HT1080 (cell line): ENCODE measurements at regions not wholly inside any gene's neighbourhood (a gene's known extent, or its start where the extent isn't known, plus 50 kb on each side); places are given as distances from the start of the nearest gene placed in this dataset.

ENCODE experiments used
- DNase-seq: peaks from one replicate; pipeline ENCODE4 v3.0.0-alpha.2; 2015; ENCODE audit warnings: low read depth

DNA sequence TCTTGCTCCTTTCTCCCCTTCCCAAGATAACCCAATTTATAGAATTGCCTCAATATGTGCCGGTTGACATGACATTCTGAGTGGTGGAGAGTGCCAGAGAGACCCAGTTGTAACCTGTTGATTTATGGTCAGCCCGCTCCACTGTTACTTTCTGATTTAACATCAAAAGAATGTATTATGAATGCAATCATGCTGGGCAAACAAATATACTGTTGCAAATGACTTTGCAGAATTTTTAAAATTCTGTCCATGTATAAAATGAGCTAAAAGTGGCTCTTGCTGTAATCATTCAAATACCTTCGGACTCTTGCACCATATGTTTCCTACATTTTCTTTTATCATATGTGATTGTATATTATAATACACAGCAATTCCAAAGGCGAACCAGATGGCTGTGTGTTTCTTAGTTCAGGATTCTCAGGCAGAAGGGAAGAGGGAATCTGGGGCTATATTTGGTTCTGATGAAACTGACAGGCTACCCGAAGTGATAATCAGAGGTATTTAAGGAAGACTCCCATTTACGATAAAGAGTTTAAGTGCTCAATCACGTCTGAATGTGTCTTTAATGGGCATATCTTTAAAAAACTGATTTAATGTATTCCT lies 131.7 kb downstream of the CLCN4 start:
- DNase-seq, result no peak

DNA sequence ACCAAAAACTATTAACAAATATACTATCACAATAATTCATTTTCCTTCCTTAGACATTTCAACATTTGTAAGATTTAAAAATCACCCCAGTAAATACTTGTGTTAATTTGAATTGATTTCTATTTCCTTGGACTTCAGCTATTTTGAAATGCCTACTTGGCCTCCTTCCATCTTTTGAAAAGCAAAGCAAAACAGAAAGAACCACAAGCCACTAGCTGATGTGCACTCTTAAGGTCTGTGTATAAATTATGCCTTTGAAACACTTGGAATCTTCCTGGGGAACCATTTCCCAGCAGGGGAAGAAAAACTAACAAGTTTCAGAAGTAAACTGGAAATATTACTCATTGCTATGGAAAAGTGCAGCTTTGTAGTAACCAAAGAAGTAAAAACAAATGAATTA lies 139.8 kb downstream of the CLCN4 start:
- DNase-seq, result no peak

DNA sequence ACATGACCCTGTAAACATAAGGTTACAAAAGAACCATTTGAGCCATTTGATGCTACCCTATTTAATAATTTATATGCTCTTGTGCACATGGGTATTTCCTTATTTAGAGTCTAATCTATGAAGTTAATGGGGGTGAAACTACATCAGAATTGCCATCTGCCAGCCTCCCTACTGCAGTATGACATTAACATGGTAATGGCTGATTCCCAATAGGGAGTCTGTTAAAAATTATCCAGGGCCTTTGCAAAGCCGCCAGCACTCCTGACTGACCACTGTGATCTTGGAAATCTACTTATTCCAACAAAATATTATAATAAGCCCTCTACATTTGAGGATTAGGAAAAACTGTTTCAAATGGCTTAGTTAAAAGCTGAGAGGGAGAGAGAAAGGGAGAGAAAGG lies 153.7 kb downstream of the CLCN4 start:
- no peak for DNase-seq

DNA sequence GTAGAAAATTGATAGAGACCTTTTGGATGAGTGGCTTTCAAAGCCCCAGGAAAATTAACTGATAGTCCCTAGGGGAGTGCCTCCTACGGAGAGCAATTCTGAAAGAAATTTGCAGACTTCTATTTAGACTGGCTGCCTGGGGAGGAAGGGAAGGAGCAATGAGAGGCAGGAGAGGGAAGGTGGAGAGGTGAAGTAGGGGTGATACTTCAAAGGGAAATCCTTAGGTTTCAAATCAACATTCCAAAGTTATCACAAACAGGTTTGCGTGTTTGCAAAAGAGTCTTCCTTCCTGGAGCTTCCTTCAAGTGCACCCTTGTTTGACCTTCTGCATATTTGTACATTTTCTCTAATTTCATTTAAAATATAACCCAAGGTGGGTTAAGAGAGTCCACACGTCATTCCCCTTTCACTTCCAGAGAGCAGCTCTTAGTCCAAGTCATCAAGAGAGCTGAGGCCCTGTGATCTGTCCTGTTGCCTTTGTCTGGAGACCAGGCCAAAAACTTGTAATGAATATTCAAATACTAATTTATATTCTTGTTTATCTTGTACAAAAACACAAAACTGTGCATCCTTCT lies 157.8 kb downstream of the CLCN4 start:
- no peak for DNase-seq

DNA sequence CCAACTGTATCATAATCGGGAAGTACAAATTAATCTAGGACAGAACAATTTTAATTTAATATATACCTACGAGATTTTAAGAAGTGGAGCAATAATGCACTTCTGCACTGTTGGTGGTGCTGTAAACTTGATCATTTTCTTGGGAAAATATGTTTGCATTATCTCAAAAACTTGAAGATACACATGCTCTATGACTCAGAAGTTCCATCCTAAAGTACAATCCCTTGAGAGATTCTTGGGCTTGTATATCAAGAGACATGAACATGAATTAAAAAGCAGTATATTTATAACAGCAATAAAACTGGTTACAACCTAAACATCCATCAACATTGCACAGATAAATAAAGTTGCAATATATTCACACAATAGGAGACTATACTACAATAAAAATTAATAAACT lies 168.8 kb downstream of the CLCN4 start:
- no peak for DNase-seq

DNA sequence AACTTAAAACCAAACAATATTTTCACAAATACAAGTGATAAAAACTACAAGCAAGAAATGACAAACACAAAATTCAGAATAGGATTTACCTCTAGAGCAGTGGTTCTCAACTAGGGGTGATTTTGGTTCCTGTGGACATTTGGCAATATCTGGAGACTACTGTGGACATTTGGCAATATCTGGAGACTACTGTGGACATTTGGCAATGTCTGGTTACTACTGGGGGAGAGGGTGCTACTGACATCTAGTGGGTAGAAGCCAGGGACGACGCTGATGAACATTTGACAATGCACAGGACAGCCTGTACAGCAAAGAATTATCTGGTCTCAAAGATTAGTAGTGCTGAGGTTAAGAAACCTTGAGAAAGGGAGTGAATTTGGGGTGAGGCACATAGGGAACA lies 169.8 kb downstream of the CLCN4 start:
- peak; percentile 10 for DNase-seq

DNA sequence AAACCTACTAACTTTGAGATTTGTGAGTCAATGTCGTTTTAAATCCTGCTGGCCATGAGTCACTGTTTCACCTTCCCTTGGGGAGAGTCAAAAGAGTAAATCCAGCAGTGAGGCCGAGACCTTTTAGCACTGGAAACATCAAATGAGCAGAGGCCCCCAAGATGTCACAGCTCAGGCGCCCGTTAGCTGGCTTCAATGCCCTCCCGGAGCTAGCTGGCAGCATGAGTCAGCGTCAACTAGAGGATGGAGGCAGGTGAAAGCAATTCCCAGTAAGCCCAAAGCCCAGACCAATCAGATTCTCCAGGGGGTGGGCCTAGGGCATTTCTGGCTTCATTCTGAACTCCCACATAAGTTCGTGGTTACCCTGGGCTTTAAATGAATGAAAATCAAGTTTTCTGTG lies 170.9 kb downstream of the CLCN4 start:
- peak; percentile 34 for DNase-seq

DNA sequence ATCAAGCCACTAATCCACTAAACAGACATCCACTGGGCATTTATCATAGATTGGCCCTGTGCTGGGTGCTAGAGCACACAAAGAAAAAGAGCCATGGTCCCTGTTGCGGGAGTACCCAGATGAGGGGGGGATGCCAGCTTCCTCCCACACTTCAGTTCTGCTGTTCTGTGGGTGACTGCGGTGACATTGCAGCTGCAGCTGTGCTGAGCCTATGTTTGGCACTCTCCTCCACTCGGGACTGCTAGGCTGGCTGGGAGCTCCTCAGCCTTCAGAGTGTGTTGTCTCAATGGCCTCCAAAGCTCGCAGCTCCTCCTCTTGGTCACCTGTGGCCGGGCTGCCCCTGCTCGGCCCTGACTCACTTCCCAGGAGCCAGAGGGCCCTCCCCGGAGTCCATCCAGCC lies 173.2 kb downstream of the CLCN4 start:
- no peak for DNase-seq

DNA sequence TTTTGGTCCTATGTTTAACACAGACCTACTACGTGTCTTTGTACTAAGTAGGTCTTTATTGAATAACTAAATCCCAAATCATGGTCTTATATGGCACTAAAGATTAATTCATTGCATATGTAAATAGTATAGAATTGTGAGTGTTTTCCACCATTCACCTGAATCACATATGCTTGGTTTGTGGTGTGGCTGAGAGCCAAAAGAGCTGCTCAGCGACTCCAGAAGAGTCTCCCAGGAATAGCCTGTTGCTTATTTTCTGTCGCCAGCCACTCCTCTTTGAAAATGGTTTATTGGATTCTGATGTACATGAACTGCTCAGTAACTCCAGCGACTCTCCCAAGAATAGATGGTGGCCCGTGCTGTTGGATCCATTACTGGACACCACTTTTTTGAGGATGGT lies 184.5 kb downstream of the CLCN4 start:
- DNase-seq, result no peak

DNA sequence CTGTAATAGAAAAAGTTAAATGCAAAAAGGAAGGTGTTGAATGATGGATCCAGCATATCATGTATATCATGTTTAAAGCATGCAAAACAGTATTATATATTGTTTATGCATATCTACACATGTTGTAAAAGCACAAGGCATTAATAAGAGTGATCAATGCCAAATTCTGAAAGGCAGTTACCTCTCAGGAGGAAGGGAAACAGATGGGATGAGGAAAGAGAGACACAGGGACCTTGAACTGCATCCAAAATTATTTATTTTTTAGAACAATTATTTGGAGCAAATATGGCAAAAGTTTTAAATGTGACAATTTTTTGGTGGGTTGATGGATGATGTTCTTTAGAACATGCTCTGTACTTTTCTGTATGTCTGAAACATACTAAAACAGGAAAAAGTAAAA lies 193.4 kb downstream of the CLCN4 start:
- DNase-seq, result no peak

DNA sequence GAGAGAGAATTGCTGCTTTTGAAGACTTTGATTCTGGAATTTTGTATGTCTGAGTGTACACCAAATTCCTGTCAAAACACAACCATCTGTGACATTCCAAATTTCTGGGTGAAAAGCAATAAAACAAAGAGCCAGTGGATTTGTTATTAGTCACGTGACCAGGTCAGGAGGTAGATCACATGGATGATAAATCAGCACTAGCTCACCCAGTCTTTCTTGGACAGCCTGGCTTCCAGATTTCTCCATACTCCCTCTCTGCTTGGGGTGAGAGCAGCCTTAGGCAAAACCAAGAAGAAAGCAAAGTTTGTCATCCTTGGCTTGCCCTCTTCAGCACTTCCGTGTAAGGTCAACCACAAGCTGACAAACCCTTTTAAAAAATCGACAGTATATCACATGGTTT lies 194.2 kb downstream of the CLCN4 start:
- DNase-seq, result peak; percentile 23

DNA sequence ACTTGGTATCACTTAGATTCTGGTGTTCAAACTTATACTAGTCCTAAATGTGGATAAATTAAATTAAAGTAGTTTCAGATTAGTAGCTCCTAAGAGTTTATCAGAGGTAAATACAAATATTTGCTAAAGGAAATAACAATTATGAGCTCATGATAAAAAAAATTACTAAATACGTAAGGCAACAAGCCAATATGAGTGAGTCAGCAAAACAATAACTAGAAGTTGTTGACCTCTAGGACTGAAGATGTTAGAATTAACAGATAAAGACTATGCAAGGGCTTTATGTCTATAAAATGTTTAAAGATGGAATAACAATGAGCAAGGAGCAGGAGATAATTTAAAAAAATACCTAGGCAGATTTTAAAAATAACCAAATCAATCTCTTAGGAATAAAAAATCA lies 195.8 kb downstream of the CLCN4 start:
- DNase-seq, result no peak

DNA sequence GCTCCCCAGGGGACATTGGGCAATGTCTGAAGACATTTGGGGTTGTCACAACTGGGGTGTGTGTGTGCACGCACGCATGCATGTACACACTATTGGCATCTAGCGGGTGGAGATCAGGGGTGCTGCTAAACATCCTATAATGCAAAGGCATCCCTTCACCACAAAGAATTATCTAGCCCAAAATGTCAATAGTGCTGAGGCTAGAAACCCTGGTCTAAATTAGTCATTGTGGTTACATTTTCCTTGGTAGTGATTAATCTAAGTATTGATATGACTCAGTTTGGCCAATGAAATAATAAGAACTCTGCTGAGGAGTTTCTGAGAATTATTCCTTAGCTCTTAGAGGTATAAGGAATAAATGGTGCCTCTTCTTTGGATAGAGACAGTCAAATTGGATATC lies 200.2 kb downstream of the CLCN4 start:
- DNase-seq, result peak; percentile 31

DNA sequence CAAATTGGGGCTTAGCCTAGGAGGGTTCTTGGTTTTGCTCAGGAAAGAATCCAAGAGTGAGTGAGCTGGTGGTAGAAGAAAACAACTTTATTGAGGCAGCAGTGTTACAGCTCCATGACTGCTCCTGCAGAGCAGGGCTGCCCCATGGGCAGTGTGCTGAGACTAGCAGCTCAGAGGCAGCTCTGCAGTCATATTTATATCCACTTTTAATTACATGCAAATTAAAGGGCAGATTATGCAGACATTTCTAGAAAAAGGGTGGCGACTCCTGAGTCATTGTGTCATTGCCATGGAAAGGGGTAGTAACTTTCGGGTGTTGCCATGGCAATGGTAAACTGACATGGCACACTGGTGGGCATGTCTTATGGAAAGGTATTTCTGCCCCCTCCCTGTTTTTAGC lies 202.2 kb downstream of the CLCN4 start:
- no peak for DNase-seq

DNA sequence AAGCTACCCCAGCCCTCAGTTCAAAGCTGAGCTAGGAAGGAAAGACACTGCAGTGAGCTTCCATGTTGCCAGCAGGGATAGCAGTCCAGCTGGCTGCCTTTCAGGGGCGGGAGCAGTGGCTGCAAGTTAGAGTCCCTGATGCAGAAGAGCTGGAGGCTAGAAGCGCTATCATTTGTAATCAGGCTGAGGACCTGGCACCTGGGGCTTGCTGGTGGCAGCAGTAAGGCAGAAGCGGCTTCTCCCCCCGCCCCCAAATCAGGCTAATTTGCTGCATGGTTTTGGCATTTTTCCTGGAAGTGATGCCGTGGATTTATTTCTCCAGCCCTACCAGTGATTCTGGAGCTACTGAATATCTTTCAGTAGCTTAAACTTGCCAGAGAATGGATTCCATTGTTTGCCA lies 203.3 kb downstream of the CLCN4 start:
- DNase-seq, result no peak

DNA sequence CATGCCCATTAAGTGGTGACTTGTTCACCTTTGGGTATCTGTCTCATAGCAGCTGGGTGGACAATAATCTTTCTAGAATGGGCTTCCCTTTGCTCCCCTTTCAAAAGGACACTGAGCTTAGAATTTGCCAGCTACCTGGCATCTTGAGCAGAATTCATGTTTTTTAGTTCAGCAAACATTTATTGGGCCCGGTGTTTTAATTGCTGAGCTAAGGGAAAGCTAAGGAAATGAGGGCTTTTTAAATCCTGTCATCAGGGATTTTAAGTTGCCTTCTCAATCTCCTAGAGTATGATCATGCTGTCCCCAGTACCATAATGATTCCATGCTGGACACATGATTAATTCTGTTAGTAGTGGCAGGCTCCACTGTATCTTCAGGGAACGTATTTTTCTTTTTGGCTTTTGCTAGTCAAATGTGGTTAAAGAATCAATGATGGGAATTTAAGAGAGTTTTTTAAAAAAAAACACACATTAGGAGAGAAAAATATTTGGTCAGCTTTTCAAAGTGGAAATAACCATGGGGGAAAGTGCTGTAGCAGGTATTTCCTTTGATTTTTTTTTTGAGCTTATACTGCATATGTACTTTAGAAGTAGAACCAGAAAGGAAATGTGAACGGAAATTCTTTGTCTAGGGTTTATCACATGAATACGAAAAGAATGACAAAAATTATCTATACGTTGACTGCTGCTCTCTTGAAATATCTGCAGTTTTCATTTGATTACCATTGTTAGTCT lies 208.9 kb downstream of the CLCN4 start:
- no peak for DNase-seq

DNA sequence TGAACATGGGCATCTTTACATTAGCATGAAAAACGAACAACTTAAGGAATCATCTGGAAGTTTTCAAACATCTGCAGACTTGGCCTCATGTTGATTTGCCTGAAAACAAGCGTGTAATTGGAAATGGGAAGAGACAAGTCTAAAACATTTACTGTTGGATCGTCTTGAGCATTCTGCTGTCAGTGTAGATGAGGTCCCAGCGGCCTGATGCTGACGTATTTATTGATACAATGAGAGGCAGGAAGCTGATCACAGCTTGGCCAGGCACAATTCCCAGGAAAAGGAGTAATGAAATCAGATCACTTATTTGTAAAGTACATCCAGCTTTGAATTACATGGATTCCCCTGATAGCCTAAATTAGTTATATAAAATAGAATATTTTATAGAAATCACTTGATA lies 210.6 kb downstream of the CLCN4 start:
- no peak for DNase-seq

DNA sequence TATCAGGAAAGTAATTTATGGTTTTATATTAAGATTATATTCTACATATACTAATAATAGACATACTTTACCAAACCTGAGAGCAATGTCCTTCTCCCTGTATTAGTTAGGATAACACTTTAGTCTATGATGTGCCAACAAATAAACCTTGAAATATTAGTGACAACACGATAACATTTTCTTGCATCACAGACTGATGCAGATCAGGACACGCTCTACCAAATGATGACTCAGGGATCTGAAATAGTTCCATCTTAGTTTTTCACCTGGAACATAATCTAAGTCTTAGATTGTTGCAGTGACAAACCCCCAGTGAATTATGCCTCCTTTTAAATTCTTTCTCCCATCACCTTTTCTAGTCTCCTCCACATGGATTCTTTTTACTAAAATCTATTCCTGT lies 214.2 kb downstream of the CLCN4 start:
- DNase-seq, result no peak

DNA sequence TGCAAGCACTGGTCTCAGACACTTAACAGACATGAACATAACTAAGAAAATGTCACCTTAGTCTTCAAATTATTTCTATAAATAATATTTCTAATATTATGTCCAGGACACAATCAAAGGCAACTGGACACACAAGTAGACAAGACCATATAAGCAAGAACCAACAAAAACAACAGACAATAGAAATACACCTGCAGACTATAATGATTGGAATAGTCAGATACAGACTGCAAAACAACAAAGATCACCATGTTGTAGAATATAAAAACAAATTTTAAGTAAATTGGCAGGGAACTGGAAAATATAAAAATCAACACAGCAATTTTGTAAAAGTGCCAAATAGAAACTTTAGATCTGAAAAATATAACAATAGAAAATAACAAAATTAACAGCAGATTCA lies 220.7 kb downstream of the CLCN4 start:
- DNase-seq, result no peak

DNA sequence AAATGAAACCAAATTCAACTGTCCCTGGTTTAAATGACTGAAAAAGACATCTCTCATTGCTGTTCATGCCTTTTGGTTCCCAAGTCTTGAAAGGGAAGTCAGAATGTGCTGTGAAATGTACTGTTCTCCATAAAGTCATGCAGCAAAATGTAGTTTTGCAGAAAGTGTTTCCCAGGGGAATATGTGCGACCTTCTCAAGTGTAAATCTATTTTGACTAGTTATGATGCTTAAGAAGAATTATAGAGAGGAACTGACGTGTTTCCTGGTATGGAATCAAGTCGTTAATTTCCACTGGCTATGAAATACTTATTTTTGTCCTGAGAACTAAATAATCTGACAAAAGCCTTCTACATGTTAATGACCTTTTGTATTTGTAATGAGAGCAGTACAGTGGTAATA lies 223.1 kb downstream of the CLCN4 start:
- DNase-seq, result no peak

DNA sequence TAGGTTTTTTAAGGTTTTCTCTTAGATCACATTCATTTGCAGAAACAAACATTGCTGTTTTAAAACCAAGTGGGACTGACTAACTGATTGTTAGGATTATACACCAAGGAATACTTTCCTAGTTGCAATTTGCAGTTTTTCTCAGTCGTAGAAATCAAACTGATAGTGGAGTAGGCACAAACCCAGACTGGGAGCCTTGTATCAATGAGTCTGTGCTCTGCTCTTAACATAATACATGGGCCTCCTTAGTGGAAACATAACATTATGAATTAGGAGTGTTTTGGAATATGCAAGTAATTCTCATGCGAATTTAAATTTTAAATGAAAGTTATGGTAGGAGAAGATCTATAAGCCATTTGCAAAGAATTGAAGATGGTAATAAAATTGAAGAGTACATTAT lies 223.5 kb downstream of the CLCN4 start:
- no peak for DNase-seq

DNA sequence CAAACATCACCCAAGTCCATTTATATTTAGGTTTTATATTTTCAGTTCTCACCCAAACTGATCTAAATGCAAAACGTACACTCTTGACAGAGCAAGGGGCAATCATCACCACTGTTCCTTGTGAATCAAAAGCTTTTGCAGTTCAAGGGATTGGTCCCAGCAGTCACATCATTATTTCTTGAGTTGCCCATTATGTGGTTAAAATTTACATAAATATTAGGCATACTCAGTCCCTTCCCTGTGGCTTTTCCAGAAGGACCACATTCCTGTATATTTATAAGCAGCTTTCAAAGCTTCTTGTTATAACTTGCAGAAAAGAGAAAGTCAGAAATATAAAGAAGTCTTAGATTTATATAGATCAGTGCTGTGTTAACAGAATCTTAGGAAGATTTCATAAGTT lies 224.4 kb downstream of the CLCN4 start:
- no peak for DNase-seq

DNA sequence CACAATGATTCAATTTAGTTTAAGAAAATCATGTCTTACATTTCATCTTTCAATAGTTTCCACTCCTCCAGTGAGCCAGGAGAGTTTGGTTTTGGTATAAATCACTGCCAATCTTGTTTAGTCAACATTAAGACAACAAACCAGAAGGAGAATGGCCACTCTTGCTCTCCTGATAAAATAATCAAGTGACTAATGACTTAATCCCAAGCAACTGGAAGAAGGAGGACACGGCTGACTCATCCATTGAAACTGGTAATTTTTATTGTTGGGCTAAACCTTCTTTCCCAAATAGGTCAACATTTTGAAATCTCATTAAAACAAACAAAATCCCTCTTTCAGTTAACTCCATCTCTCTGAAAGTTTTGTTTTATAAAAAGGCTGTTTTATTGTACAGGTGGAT lies 230.2 kb downstream of the CLCN4 start:
- no peak for DNase-seq
